ENCODE measurements at regions not wholly inside any gene's neighbourhood (a gene's known extent, or its start where the extent isn't known, plus 50 kb on each side); places are given as distances from the start of the nearest gene placed in this dataset.

GRCh38 chr6:105882828-105883227 is 203.3 kb upstream of the PRDM1 start:
- no peak overlapping the region for H3K27ac ChIP-seq (ENCODE audit: low read depth, low read length)
- no peak overlapping the region for H3K4me2 ChIP-seq (ENCODE audit: low read length)
- H3K9me2 ChIP-seq (replicated peaks; ENCODE audit: control insufficient read depth, low read length), result no peaks in the 10 kb centered on the region
- no peaks in the 10 kb centered on the region for H3K9me3 ChIP-seq (ENCODE audit: control insufficient read depth, insufficient read depth, low read length)
- H3K4me1 ChIP-seq (ENCODE audit: control insufficient read depth, low read length), result no peaks in the 10 kb centered on the region
- peaks cover 7% of the 10 kb centered on the region; the same call in 1 of the 2 replicates for H3K27me3 ChIP-seq (ENCODE audit: control insufficient read depth, low read length)
- H3K4me3 ChIP-seq (ENCODE audit: low read length), result no peak overlapping the region
- TF ChIP-seq CTCF (IDR thresholded peaks at IDR 0.05; ENCODE audit: low read depth, low read length, poor library complexity, severe bottlenecking) (no peak), EZH2phosphoT487 (IDR thresholded peaks at IDR 0.05; ENCODE audit: borderline replicate concordance, low read length) (no peak)
- H4K20me1 ChIP-seq (ENCODE audit: control insufficient read depth, insufficient read depth, low read depth, low read length), result no peaks in the 10 kb centered on the region
- no peaks in the 10 kb centered on the region for H3K36me3 ChIP-seq (ENCODE audit: control insufficient read depth, low read length)
- H3F3A ChIP-seq (ENCODE audit: control insufficient read depth, insufficient read depth), result no peaks in the 10 kb centered on the region
- no peaks in the 10 kb centered on the region for H3K79me2 ChIP-seq (ENCODE audit: control insufficient read depth, low read length)

DNA sequence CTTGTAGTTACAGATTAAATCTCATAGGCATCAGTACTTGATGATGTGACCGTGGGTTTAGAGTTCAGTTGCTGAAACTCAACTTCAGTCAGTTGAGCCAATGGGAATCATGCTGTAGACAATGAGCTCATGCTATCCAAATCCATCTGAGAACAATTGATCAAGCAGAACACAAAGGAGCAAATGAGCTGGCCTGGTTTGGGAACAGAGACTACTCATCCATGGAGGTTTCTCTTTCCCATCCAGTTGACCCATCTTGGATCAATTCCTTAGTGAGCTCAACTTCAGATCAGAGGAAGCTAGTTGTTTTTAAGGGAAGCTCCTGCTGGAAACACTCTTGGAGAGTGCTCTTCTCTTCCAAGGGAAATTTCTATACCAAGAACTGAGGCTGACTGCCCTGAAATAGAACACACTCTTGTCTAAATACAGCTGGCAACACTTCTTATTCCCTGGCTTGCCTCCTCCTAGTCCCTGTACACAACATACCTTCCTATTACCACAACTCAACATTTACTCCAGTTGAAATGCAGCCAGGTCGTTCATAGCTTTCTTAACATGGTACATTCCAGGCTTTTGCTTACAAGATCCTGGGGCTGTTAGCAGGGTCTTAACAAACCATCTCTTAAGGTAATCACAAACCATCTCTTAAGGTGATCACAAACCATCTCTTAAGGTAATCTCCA is 203.9 kb upstream of the PRDM1 start:
- no peak overlapping the region for H3K4me3 ChIP-seq (ENCODE audit: low read length)
- H3K4me1 ChIP-seq (ENCODE audit: control insufficient read depth, low read length), result no peaks in the 10 kb centered on the region
- no peaks in the 10 kb centered on the region for H3F3A ChIP-seq (ENCODE audit: control insufficient read depth, insufficient read depth)
- H3K27ac ChIP-seq (ENCODE audit: low read depth, low read length), result no peak overlapping the region
- TF ChIP-seq EZH2phosphoT487 (IDR thresholded peaks at IDR 0.05; ENCODE audit: borderline replicate concordance, low read length) (no peak), CTCF (IDR thresholded peaks at IDR 0.05; ENCODE audit: low read depth, low read length, poor library complexity, severe bottlenecking) (no peak)
- H3K4me2 ChIP-seq (ENCODE audit: low read length), result no peak overlapping the region
- H3K36me3 ChIP-seq (ENCODE audit: control insufficient read depth, low read length), result no peaks in the 10 kb centered on the region
- H4K20me1 ChIP-seq (ENCODE audit: control insufficient read depth, insufficient read depth, low read depth, low read length), result no peaks in the 10 kb centered on the region
- H3K79me2 ChIP-seq (ENCODE audit: control insufficient read depth, low read length), result no peaks in the 10 kb centered on the region
- peaks cover 7% of the 10 kb centered on the region; the same call in 1 of the 2 replicates for H3K27me3 ChIP-seq (ENCODE audit: control insufficient read depth, low read length)
- H3K9me2 ChIP-seq (replicated peaks; ENCODE audit: control insufficient read depth, low read length), result no peaks in the 10 kb centered on the region
- no peaks in the 10 kb centered on the region for H3K9me3 ChIP-seq (ENCODE audit: control insufficient read depth, insufficient read depth, low read length)

DNA sequence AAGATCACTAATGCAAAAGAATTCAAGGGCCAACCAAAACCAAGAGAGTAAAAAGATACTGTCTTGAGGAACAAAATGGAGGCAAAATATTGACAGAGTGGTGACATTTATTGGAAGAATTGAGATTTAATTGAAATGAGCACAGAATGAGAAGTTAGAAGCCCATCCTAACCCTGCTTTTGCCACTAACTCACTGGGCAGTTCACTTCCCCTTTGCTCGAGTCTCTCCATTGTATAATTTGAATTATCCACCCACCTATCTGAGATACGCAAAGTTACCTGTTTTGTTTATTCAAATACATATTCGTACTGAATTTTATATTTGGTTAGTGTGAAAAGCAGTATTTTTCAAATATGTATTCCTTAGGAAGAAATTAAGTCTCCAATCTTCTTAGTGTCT is 204.5 kb upstream of the PRDM1 start:
- Histone ChIP-seq H3K27ac (ENCODE audit: low read depth, low read length) (no peak overlapping the region), H3K9me3 (ENCODE audit: control insufficient read depth, insufficient read depth, low read length) (no peaks in the 10 kb centered on the region), H3K4me1 (ENCODE audit: control insufficient read depth, low read length) (no peaks in the 10 kb centered on the region), H3F3A (ENCODE audit: control insufficient read depth, insufficient read depth) (no peaks in the 10 kb centered on the region), H3K4me3 (ENCODE audit: low read length) (no peak overlapping the region), H3K27me3 (ENCODE audit: control insufficient read depth, low read length) (peaks cover 7% of the 10 kb centered on the region; the same call in 1 of the 2 replicates), H3K79me2 (ENCODE audit: control insufficient read depth, low read length) (no peaks in the 10 kb centered on the region), H3K9me2 (replicated peaks; ENCODE audit: control insufficient read depth, low read length) (no peaks in the 10 kb centered on the region), H3K36me3 (ENCODE audit: control insufficient read depth, low read length) (no peaks in the 10 kb centered on the region), H4K20me1 (ENCODE audit: control insufficient read depth, insufficient read depth, low read depth, low read length) (no peaks in the 10 kb centered on the region), H3K4me2 (ENCODE audit: low read length) (no peak overlapping the region)
- TF ChIP-seq EZH2phosphoT487 (IDR thresholded peaks at IDR 0.05; ENCODE audit: borderline replicate concordance, low read length) (no peak), CTCF (IDR thresholded peaks at IDR 0.05; ENCODE audit: low read depth, low read length, poor library complexity, severe bottlenecking) (no peak)

All from DOHH2 (cell line).